Activated CD4-positive, CD25-positive, alpha-beta regulatory T cell (primary cell): ENCODE measurements at regions not wholly inside any gene's neighbourhood (a gene's known extent, or its start where the extent isn't known, plus 50 kb on each side); places are given as distances from the start of the nearest gene placed in this dataset.

Experiments
- DNase-seq, 4 experiments: peaks; one replicate each; lab custom pipeline; 2025; lab: John Stamatoyannopoulos, UW

DNA sequence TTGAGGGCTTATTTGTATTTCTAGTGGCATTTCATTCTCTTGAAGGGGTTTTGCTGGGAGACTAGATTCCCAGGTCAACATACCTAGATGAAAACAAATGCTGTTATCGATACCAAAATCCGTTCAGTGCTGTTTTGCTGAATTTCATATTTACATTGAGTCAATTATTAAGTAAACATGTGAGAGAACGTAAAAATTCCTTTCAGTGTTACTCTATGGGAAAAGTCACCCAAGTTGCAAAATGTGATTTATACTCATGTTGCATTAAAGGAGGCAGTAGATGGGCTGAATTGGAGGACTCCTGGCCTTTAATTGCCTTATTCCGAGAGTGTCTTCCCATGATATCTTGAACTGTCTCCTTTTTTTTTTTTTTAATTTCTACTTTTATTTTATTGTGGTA, 1011.3 kb upstream of the NR2F2 start:
- DNase-seq: no peak

DNA sequence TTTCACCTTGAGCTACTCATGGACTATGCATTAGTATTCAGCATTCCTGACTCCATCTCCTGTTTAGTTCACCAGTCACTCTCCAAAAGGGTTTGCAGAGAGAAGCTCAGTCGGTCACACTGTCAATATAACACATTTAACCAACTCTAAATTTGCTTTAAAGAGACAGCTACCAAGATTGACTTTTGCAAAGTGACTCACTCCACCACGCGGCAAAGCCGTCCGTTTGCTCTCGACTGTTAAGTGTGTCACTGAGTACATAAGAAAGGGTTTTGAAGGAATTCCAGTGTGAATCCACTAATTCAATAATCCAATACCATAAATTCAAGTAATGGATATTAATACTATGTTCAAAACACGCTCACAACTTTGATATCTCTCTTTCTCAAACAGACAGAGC, 1006.7 kb upstream of the NR2F2 start:
- DNase-seq: no peak

DNA sequence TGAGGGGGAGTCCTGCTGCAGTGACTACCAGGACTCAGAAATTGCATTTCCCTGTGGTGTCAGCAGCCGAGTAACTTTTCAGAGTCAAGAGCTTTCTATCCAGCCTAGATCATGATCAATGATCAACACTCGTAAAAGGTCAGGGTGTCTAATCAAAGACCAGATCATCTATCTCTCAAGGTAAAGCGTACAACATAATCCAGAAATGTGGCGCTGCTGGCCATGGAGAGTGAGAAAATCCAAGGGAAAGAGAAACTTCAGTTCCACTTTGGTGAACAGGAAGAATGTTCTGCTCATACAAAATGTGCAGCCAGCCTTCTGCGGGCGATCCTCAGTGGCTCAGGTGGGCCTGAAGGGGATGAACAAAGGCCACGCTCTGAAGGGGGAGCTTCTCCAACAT, 1005.8 kb upstream of the NR2F2 start:
- no peak for DNase-seq

GRCh38 chr15:95325763-95326404, 1004.6 kb upstream of the NR2F2 start:
- no peak for DNase-seq

DNA sequence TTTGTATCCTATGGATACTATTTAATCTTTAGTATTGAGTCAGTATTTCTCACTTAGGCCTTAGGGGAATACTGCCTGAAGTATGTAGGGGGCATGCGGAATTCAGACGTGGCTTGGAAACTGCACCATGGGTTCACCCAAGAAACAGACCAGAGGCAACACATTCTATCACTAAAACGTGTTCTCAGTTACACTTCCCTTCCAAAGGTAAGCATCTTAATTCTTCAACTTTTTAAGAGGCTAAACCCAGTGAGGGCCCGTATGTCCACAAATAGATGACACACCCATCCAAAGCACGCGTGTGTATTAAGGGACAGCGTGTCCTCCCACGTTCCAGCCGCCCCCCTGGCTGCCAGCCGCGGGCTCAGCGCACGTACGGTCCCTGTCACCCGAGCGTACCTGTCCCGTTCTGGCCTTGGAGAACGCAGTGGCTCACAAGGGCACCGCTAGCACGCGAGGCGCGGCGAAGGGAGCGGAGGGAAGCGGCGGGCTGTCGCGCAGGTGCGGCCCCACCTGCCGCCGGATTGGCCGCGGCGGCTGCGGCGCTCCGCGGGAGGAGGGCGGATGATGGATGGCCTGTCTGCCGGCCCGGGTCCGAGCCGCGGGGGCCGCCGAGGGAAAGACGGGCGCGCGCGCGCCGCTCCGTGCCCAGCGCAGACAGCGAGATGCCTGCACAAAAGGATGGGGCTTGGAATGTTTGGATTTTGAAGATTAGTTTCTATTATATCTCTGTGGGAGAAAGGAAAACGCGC, 1003.9 kb upstream of the NR2F2 start:
- no peak for DNase-seq

- DNase-seq: no peak
Observed at GRCh38 chr15:95327183-95327525, 1003.3 kb upstream of the NR2F2 start.

- no peak for DNase-seq
Observed at GRCh38 chr15:95327661-95328060, 1002.8 kb upstream of the NR2F2 start.

DNA sequence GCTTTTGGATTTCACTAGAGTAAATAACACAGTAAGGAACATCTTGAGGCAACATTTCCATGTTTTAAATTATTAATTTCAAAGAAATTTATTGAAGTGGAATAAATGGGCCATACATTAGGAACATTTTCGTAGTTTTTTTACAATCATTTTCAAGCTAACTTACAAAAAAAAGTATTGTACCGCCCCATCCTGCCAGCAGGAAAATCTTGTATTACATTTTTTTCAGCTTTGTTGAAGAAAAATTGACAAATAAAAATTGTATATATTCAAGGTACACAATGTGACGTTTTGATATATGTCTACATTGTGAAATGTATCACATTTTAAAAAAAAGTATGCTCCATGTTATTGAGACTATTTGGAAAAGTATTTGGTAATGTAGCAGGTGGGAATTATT, 1001.9 kb upstream of the NR2F2 start:
- no peak for DNase-seq

- no peak for DNase-seq
Observed at GRCh38 chr15:95329362-95329761, 1001.1 kb upstream of the NR2F2 start.

DNA sequence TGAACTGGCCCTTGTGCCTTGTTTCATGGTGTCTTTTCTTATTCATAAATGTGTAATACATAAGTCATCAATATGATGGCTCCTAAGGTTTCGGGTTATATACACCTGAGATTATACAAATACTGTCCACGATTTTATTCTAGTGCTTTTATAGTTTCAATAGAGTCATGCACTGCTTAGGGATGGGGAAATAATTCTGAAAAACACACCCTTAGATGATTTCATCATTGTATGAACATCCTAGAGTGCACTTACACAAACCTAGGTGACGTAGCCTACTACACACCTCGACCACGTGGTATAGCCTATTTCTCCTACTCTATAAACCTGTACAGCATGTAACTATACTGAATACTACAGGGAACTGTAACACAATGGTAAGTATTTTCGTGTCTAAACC, 988.8 kb upstream of the NR2F2 start:
- no peak for DNase-seq

- no peak for DNase-seq
Observed at GRCh38 chr15:95345867-95346266, 984.6 kb upstream of the NR2F2 start.

GRCh38 chr15:95346721-95347475, 983.6 kb upstream of the NR2F2 start:
- no peak for DNase-seq

- DNase-seq: no peak
Observed at GRCh38 chr15:95347837-95348236, 982.7 kb upstream of the NR2F2 start.

DNA sequence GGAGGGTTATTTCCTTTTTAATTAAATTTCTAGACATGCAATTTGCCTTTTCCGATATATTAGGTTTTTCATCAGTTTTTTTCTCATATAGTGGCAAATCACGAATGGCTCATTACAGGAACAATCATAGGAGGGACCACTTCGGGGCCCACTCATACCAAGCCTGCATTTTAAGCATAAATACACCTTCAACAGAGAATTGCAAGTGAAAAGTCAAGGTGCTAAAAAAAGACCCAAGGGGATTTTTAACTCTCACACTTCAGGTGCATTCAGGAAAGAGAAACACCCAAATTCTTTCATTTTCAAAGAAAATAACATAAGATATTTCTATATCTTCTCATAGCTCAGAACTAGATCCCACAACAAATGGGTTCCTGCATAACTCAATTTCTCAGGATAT, 979.6 kb upstream of the NR2F2 start:
- no peak for DNase-seq

GRCh38 chr15:95352631-95353187, 977.8 kb upstream of the NR2F2 start:
- no peak for DNase-seq

DNA sequence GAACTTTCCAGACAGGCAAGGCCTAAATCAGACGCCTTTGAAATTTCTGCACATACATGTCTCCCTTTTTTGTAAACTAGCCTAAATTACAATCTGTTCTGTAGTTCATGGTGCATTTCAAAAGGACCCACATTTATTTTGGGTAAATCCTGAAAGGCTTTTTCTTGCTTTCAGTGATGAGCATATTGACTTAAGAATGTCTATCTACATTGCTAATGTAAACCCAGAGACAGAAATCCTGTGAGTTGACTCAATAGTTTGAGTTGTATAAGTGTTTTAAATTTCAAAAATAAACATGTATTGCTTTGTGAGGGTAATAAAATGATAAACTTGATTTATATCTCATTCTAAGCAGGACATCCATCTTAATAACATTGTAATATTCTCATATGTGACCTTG, 977.0 kb upstream of the NR2F2 start:
- no peak for DNase-seq

GRCh38 chr15:95359966-95360365, 970.5 kb upstream of the NR2F2 start:
- no peak for DNase-seq

- no peak for DNase-seq
Observed at GRCh38 chr15:95362306-95362705, 968.2 kb upstream of the NR2F2 start.

- DNase-seq: no peak
Observed at GRCh38 chr15:95363646-95364045, 966.9 kb upstream of the NR2F2 start.

DNA sequence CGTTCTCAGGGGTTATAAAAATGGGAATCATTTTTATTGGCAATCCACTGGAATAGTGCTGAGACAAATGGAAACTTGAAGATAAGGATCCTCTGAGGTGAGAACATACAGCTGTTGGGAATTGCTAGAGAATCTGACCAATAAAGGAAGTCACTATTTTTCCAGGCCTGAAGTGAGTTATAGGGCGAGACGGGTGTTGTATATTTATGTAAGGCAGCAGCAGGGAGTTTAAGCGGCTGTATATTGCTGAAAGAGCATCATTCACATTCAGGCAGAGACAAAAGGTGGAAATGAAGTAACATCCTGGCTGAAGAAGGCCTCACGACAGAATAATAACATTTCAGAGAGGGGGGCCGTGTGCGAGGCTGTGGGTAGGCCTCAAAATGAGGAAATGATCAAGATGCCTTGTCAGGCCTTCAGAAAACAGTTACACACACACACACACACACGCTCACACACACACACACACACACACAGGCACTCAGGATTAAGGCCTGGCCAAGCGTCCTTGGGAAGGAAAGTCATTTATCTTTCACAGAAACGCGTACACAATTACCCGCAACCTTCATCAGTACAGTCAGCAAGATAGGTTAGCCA, 964.9 kb upstream of the NR2F2 start:
- no peak for DNase-seq

GRCh38 chr15:95368191-95368590, 962.3 kb upstream of the NR2F2 start:
- DNase-seq: no peak

GRCh38 chr15:95368755-95369601, 961.5 kb upstream of the NR2F2 start:
- no peak for DNase-seq
